ENCODE measurements at regions not wholly inside any gene's neighbourhood (a gene's known extent, or its start where the extent isn't known, plus 50 kb on each side); places are given as distances from the start of the nearest gene placed in this dataset.
"Not testable (repeated sequence)": the region's sequence is repeated elsewhere in the genome, so short reads cannot be mapped to it uniquely, and the experiment has no call there.

DNA sequence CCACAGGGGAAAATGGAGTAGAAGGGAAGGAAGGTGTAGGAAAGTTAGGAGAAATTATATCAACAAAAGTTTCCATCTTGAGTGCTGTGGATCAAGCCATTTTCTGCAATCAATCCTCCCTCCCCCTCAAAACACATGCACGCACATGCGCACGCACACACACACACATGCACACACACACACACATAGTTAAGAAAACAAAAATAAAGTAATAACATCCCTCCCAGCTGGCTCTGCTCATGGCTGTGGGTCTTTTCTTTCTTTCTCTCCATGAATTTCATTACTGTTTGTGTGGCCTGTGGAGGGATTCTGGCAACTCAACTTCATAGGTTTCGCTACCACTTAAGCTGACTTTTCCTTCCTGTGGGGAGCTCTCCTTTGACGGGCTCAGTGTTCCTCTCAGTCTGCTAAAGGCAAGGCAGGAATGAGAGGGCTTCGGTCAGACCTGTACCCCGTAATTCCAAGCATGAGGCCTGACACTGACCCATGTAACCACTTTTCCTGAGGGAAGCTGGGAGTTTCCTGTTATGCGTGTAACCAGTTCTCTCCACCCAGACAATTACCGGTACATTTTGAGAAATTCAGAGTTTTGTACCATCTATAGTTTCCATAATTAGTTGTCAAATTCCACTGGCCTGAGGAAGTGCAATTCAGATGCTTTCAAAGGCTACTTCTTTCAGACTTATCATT lies 79.8 kb downstream of the ZNF92 start:
- DNase-seq (ENCODE audit: low spot score): no peak

DNA sequence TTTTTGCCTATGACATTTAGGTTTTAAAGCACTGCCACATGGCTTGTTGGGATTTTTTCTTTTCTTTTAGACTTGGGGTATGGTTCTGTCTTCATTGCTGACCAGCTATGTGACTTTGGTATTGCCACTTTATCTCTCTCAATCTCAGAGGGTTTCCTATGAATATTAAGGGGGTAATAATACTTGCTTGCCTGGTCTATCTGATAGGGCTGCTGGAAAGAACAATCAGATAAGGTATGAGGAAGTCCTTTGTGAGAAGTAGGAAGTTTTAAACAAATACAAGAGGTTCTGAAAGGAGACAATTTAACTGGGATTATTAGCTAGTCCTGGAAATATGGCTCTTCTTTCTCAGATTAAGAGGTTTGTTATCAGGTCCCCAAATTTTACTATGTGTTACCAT lies 80.8 kb downstream of the ZNF92 start:
- DNase-seq (ENCODE audit: low spot score): no peak

DNA sequence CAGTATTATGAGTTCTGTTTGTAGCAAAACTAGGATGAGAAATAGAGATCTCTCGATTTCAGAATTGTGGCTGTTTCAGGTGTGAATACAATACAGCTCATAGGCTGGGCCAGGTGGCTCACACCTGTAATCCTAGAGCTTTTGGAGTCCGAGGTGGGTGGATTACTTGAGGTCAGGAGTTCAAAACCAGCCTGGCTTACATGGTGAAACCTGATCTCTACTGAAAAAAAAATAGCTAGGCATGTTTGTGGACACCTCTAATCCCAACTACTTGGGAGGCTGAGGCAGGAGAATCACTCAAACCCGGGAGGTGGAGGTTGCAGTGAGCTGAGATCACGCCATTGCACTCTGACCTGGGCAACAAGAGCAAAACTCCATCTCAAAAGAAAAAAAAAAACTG lies 81.4 kb downstream of the ZNF92 start:
- DNase-seq (ENCODE audit: low spot score): not testable (repeated sequence)

DNA sequence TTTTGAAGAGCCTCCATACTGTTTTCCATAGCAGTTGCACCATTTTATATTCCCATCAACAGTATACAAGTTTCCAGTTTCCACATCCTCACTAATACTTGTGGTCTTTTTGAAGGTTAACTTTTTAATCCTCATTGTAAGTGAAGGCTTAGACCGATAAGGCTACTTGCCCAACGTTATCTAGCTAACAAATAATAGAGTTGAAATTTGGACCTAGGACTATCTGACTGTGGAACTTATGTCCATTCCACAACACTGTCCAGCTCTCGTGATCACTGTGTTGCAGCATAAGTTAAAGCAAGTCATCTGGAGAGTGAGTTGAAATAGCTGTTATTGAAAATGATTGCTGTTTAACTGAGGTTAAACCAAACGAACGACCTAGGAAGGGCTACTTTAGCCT lies 84.0 kb downstream of the ZNF92 start:
- no peak for DNase-seq (ENCODE audit: low spot score)

DNA sequence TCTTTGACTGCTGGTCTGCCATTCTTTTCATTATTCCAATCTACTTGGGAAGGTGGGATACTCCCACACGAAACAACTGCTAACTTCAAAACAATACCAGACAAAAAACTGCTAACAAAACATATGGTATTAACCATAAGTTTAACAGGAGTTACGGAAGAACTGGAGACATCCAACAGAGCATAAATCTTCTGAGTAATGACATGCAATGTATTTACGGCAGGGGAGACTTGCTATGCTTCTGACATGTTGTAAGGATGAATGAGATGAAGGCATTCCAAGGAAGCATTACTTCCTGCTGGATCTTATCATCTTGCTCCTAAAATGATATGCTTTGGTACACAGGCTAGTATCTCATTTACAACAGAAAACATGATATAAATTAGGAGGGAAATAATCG lies 85.8 kb downstream of the ZNF92 start:
- DNase-seq (ENCODE audit: low spot score): no peak

DNA sequence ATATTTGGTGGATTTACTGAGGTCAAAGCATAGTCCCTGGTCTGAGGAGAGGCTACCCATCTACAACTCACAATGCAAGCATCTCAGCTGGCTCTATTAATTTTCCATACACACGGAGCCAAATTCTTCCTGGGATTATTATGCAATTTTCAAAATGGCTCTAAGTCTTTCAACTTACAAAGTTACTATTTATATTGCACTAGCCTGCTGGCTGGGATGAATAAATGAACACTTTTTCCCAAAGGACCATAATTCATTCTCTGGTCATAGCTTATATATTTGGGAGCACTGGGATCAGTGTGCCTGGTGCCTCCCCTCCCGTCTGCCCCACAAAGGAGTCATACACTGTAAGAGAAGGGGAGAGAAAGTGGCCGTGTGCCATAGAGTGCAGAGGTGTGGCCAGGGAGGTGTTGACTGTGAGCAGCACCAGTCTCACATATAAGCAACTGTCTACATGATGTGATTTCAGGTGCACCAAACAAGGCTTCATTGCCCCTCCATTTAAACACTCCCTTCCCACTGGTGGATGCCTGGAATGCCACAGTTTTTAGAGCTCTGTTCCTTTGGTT lies 88.6 kb downstream of the ZNF92 start:
- no peak for DNase-seq (ENCODE audit: low spot score)

DNA sequence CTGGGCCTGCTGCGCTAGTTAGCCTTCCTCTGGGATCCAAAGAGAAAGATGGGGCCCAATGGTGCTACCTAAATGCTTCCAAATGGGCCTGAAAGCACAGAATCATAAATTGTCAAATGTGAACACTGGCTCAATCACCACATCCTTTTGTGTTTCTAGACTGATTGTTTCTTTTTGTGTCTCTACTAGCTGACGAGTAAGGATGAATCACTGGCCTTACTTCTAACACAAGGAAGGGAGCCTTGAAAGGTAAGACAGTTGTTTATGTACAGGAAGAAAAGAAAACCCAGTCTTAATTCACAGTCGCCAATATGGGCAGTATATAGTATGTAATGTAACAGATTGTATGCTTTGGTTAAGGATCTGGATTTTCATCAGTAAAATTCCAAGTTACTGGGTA lies 89.5 kb downstream of the ZNF92 start:
- DNase-seq (ENCODE audit: low spot score): no peak

DNA sequence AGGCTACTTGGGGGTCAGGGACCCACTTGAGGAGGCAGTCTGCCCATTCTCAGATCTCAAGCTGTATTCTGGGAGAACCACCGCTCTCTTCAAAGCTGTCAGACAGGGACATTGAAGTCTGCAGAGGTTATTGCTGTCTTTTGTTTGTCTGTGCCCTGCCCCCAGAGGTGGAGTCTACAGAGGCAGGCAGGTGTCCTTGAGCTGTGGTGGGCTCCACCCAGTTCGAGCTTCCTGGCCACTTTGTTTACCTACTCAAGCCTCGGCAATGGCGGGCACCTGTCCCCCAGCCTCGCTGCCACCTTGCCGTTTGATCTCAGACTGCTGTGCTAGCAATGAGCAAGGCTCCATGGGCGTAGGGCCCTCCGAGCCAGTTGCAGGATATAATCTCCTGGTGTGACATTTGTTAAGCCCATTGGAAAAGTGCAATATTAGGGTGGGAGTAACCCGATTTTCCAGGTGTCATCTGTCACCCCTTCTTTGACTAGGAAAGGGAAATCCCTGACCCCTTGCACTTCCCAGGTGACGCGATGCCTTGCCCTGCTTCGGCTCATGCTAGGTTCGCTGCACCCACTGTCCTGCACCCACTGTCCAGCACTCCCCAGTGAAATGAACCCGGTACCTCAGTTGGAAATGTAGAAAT lies 96.4 kb downstream of the ZNF92 start:
- not testable (repeated sequence) for DNase-seq (ENCODE audit: low spot score)

DNA sequence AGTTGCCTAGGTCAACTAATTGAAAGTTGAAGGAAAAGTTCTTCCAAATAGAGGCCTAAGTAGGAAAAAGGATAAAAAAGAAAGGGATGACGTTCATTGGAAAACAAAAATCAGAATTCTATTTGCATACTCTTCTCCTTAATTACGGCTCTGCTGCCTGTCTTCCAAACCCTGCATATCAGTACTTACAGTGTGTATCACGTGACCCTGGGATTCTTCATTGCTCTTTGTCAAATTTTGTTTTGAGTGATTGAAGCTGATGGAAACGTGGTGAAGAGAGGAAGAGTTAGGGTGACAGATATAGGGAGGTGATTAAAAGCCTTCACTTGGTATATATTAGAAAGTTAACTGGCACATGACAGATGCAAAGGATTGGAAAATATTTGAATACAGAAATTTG lies 97.9 kb downstream of the ZNF92 start:
- DNase-seq (ENCODE audit: low spot score): no peak

DNA sequence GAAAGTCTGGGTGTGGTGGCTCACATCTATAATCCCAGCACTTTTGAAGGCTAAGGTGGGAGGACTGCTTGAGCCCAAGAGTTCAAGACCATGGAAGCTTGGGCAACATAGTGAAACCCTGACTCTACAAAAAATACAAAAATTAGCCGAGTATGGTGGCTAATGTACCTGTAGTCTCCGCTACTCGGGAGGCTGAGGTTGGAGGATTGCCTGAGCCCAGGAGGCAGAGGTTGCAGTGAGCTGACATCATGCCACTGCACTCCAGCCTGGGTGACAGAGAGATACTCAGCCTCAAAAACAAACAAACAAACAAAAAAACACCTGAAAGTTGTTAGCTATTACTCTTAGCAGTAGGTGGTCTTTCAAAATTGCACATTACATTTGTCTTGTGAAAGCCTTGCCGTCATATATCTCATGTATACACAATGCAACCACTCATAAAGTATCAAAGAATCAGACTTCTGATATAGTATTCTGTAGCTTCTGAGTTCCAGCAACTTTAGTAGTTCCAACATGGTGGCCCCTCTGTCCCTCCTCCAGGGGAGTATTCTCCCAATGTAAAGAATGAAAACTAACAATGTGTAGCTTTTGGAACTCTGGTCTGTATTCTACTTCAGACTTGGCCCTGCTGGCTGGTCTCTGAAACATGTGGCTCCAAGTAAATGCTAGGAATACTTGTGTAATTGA lies 101.5 kb downstream of the ZNF92 start:
- DNase-seq (ENCODE audit: low spot score): no peak

DNA sequence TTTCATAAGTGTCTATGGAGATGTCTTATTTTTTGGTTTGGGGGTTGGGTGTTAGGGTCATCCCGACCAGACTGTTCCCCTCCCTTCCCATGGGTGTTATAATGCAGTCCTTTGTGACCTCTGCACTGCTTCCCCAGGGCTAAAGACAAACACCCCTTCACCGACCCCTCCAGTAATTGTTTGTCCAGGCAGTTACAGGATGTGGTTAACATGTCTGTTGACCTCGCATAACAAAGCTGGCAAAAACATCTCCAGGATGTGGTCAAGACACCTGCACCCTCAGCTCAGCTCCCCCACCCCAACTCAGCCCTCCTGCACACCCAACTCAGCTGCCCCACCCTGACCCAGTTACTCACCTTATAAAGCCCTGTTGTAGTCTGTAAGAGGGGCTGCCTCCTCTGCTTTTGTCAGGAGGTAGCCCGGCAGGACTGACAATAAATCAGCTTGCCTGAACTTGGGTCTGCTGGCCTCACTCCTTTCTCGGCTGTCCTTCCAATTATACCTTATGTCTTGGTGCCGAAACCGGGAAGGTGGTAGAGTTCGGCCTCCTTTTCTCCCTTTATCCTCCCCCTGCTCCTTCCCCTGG lies 102.2 kb downstream of the ZNF92 start:
- DNase-seq (ENCODE audit: low spot score): no peak

DNA sequence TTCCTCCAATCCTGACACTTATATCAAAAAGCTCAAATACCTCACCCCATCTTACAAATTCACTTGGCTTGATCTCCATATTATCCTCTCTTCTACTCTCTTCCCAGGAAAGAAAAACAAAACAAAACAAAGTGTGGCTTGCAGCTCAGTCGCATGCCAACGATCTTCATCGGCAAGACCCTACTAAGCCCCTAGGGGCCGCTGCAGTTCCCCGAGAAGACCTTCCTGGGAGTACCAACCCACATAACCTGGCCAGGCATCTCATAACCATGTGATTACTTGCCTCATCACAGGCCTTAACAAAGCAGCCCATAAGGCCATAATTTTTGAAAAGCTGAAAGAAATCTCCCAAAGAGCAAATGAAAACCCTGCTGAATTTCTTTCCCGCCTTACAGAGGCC lies 103.7 kb downstream of the ZNF92 start:
- DNase-seq (ENCODE audit: low spot score): peak; percentile 4

DNA sequence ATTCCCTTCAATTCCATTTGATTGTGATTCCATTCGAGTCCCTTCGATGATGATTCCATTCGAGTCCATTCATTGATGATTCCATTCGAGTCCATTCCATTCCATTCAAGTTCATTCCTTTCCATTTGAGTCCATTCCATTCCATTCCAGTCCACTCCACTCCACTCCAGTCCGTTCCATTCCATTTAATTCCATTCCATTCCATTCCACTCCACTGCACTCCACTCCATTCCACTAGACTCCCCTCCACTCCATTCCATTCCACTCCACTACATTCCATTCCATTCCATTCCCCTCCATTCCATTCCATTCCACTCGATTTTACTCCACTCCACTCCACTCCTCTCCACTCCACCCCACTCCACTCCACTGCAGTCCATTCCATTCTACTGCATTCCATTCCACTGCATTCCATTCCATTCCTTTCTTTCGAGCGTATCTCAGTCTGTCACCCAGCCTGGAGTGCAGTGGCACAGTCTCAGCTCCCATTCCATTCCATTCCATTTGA lies 115.7 kb downstream of the ZNF92 start:
- DNase-seq (ENCODE audit: low spot score): no peak

DNA sequence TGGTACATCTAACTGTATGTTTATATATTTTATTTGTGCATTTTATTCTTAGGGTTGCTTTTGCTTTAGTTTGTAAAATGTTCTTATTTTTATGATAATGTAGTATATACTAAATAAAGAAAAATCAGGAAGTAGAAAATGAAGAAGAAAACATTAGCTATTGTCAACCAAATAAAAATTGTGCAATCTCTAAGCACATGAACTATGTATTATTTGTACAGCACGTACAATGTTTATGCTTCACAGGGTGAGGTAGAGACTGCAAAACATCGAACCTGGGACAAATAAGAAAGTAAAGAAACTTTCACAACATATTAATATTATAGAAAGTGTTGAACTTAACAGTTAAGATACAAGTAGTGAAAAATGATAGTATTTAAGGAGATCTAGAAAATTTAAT lies 123.0 kb downstream of the ZNF92 start:
- DNase-seq (ENCODE audit: low spot score): not testable (repeated sequence)

DNA sequence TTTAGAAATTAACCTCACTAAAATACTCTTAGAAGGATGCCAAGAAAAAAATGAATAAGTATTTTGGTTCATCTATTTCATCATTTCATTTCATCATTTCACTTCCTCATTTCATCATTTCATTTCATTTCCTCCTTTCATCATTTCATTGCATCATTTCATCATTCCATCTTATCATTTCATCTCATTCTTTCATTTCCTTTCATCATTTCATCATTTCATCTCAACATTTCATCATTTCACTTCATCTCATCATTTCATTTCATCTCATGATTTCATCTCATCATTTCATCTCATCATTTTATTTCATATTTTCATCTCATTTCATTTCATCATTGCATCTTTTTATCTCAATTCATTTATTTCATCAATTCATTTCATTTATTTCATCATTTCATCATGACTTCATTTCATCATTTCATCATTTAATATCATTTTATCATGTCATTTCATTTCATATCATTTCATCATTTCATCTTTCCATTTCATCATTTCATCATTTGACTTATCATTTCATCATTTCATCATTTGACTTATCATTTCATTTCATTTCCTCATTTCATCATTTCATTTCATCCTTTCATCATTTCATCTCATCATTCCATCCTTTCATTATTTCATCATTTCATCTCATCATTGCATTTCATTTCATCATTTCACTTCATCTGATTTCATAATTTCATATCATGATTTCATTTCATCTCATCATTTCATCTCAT lies 129.9 kb downstream of the ZNF92 start:
- no peak for DNase-seq (ENCODE audit: low spot score)

DNA sequence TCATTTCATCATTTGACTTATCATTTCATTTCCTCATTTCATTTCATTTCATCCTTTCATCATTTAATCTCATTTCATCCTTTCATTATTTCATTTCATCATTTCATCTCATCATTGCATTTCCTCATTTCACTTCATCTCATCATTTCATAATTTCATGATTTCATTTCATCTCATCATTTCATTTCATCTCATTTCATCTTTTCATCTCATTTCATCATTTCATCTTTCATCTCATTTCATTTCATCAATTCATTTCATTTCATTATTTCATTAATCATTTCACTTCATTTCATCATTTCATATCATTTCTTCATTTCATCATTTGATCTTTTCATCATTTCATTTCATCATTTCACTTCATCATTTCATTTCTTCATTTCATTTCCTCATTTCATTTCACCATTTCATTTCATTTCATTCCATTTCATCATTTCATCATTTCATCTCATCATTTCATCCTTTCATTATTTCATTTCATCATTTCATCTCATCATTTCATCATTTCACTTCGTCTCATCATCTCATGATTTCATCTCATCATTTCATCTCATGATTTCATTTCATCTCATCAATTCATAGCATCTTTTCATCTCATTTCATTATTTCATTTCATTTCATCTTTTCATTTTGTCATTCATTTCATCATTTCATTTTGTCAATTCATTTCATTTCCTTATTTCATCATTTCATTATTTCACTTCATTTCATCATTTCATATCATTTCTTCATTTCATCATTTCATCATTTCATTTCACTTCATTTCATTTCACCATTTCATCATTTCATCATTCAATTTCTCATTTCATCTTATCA lies 131.1 kb downstream of the ZNF92 start:
- DNase-seq (ENCODE audit: low spot score): not testable (repeated sequence)

DNA sequence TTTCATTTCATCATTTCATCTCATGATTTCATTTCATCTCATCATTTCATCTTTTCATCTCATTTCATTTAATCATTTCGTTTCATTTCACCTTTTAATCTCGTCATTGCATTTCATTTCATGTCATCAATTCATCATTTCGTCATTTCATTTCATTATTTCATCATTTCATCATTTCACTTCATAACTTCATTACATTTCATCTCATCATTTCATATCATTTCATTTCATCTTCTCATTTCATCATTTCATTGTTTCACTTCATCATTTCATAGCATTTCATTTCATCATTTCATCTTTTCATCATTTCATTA lies 131.6 kb downstream of the ZNF92 start:
- DNase-seq (ENCODE audit: low spot score): not testable (repeated sequence)

DNA sequence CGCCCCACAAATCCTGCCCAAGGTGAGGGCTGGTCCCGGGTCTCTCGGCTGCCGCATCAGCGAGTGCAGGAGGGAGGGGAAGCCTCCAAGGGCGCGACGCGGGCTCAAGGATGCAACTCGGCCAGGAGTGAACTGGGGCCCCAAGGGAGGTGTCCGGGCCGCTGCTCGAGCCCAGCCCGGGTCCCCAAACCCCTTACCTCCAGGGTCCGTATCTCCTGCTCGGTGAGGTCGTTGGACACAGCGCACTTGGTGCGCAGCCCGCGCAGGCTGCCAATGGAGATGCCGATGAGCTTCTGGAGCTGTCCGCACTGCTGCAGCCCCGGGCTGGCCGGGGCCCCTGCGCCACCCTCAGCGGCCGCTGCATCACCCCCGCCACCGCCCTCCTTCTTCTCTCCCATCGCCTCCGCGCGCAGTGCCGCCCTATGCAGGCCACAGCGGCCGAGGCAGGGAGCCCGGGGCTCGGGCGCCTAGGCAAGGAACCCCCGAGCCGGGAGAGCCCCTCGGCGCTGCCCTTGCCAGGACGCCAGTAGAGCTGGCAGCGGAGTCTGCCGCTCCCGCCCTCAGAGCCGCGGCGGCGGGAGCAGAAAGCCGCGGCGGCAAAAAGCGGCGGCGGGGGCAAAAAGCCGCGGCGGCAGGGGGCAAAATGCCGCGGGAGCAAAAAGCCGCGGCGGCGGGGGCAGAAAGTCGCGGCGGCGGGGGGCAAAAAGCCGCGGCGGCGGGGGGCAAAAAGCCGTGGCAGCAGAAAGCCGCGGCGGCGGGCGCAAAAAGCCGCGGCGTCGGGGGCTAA lies 135.1 kb downstream of the ZNF92 start:
- not testable (repeated sequence) for DNase-seq (ENCODE audit: low spot score)

DNA sequence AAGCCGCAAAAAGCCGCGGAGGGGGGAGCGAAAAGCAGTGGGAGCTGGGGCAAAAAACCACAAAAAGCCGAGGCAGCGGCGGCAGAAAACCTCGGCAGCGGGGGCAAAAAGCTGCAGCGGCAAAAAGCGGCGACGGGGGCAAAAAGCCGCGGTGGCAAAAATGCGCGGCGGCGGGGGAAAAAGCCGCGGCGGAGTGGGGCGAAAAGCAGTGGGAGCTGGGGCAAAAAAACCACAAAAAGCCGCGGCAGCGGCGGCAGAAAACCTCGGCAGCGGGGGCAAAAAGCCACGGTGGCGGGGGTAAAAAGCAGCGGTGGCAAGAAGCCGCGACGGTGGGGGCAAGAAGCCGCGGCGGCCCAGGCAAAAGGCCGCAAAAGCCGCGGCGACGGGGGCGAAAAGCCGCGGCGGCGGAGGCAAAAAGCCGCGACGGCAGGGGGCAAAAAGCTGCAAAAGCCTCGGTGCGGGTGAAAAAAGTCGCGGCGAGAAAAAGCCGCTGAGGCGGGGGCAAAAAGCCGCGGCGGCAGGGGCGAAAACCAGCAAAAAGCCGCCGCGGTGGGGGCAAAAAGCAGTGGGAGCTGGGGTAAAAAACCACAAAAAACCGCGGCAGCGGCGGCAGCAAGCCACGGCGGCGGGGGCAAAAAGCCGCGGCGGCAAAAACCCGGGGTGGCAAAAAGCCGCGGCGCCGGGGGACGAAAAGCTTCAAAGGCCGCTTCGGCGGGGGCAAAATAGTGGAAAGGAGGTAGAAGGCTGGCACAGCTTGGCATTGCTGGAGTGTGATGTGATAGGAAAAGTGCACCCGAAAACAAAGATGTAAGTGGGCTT lies 135.9 kb downstream of the ZNF92 start:
- DNase-seq (ENCODE audit: low spot score): no peak

Measured in pons (tissue), 1 donor.